ENCODE measurements at regions not wholly inside any gene's neighbourhood (a gene's known extent, or its start where the extent isn't known, plus 50 kb on each side); places are given as distances from the start of the nearest gene placed in this dataset.
"Not testable (repeated sequence)": the region's sequence is repeated elsewhere in the genome, so short reads cannot be mapped to it uniquely, and the experiment has no call there.

GRCh38 chr15:70578196-70578595 lies 185.2 kb downstream of the UACA start:
- no peak for DNase-seq (ENCODE audit: extremely low read depth, low read depth)

- no peak for DNase-seq (ENCODE audit: extremely low read depth, low read depth)
These were observed 186.7 kb downstream of the UACA start for GRCh38 chr15:70576696-70577095.

- DNase-seq (ENCODE audit: extremely low read depth, low read depth), result no peak
These were observed 187.1 kb downstream of the UACA start for GRCh38 chr15:70576276-70576675.

- DNase-seq (ENCODE audit: extremely low read depth, low read depth), result no peak
These were observed 187.8 kb downstream of the UACA start for GRCh38 chr15:70575231-70576226.

- DNase-seq (ENCODE audit: extremely low read depth, low read depth), result not testable (repeated sequence)
These were observed 189.0 kb downstream of the UACA start for GRCh38 chr15:70574325-70574724.

GRCh38 chr15:70573121-70573850 lies 190.1 kb downstream of the UACA start:
- DNase-seq (ENCODE audit: extremely low read depth, low read depth), result no peak

- DNase-seq (ENCODE audit: extremely low read depth, low read depth), result no peak
These were observed 193.6 kb downstream of the UACA start for GRCh38 chr15:70569714-70570231.

GRCh38 chr15:70569091-70569713 lies 194.2 kb downstream of the UACA start:
- peak; percentile 46 for DNase-seq (ENCODE audit: extremely low read depth, low read depth)

- DNase-seq (ENCODE audit: extremely low read depth, low read depth), result no peak
These were observed 196.4 kb downstream of the UACA start for GRCh38 chr15:70566989-70567388.

- no peak for DNase-seq (ENCODE audit: extremely low read depth, low read depth)
These were observed 197.1 kb downstream of the UACA start for GRCh38 chr15:70566047-70566835.

GRCh38 chr15:70563561-70564095 lies 199.7 kb downstream of the UACA start:
- DNase-seq (ENCODE audit: extremely low read depth, low read depth), result no peak

- no peak for DNase-seq (ENCODE audit: extremely low read depth, low read depth)
These were observed 200.5 kb downstream of the UACA start for GRCh38 chr15:70562906-70563305.

- no peak for DNase-seq (ENCODE audit: extremely low read depth, low read depth)
These were observed 201.5 kb downstream of the UACA start for GRCh38 chr15:70561885-70562284.

GRCh38 chr15:70560617-70561328 lies 202.6 kb downstream of the UACA start:
- no peak for DNase-seq (ENCODE audit: extremely low read depth, low read depth)

- no peak for DNase-seq (ENCODE audit: extremely low read depth, low read depth)
These were observed 203.8 kb downstream of the UACA start for GRCh38 chr15:70559265-70560239.

GRCh38 chr15:70558406-70559264 lies 204.7 kb downstream of the UACA start:
- no peak for DNase-seq (ENCODE audit: extremely low read depth, low read depth)

Data from NCI-H460 (cell line).